ENCODE measurements at regions not wholly inside any gene's neighbourhood (a gene's known extent, or its start where the extent isn't known, plus 50 kb on each side); places are given as distances from the start of the nearest gene placed in this dataset.

DNA sequence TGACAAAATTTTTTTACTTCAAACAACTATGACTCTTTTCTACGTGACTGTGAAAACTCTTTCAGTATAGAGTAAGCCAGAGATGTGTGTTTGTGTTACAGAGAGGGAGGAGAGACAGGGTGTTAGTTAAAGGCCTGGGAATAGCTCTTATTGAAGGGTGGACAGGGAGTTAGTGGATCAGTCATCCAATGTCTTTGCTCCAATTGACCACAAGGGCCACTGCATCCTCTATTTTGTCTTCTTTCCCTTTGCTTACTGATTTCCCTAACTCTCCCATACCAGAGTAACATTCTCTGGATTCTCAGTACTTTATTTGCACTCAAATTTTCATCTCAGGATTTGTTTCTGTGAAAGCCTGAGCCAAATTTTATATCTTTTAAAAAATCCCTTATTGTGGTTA, 920.3 kb downstream of the CDH18 start:
- H3K9me3 ChIP-seq (ENCODE audit: control insufficient read depth in 4 of 4, insufficient read depth in 3 of 4, low read length in 3 of 4), result no peaks in the 10 kb centered on the region
- no peak overlapping the region for H3K4me3 ChIP-seq
- 74 to 75% methylated on average over 1 of the region's 1 CpG for WGBS, 2 donors
- no peak for DNase-seq
- no peaks in the 10 kb centered on the region for H3K27me3 ChIP-seq (ENCODE audit: control insufficient read depth in 3 of 3, insufficient read depth in 3 of 3, low read length in 2 of 3)
- ATAC-seq (ENCODE audit: insufficient read depth, low FRiP score), result no peak
- no peak overlapping the region for H3K9ac ChIP-seq (ENCODE audit: insufficient read depth in 1 of 2, low read length in 2 of 2)
- H3K36me3 ChIP-seq (ENCODE audit: control insufficient read depth in 4 of 4, insufficient read depth in 4 of 4, low read length in 4 of 4), result no peaks in the 10 kb centered on the region
- TF ChIP-seq, protein P1, sequence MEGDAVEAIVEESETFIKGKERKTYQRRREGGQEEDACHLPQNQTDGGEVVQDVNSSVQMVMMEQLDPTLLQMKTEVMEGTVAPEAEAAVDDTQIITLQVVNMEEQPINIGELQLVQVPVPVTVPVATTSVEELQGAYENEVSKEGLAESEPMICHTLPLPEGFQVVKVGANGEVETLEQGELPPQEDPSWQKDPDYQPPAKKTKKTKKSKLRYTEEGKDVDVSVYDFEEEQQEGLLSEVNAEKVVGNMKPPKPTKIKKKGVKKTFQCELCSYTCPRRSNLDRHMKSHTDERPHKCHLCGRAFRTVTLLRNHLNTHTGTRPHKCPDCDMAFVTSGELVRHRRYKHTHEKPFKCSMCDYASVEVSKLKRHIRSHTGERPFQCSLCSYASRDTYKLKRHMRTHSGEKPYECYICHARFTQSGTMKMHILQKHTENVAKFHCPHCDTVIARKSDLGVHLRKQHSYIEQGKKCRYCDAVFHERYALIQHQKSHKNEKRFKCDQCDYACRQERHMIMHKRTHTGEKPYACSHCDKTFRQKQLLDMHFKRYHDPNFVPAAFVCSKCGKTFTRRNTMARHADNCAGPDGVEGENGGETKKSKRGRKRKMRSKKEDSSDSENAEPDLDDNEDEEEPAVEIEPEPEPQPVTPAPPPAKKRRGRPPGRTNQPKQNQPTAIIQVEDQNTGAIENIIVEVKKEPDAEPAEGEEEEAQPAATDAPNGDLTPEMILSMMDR (IDR thresholded peaks at IDR 0.05; ENCODE audit: control extremely low read depth, extremely low read depth), result no peak
- no peaks in the 10 kb centered on the region for H3K4me1 ChIP-seq (ENCODE audit: control insufficient read depth in 5 of 5, insufficient read depth in 5 of 5, low read length in 5 of 5)
- H3K27ac ChIP-seq (ENCODE audit: low read depth in 1 of 2, low read length in 1 of 2), result no peak overlapping the region

DNA sequence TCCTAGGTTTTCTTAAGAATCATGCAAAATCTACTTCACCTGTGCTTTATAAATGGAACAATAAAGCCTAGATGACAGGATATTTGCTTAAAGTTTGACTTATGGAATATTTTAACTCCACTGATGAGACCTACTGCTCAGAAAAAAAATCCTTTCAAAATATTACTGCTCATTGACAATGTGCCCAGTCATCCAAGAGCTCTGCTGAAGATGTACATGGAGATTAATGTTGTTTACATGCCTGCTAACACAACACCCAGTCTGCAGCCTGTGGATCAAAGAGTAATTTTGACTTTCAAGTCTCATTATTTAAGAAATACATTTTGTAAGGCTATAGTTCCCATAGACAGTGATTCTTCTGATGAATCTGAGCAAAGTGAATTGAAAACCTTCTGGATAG, 889.6 kb downstream of the CDH18 start:
- no peak overlapping the region for H3K27ac ChIP-seq (ENCODE audit: low read depth in 1 of 2, low read length in 1 of 2)
- TF ChIP-seq, protein P1 (IDR thresholded peaks at IDR 0.05; ENCODE audit: control extremely low read depth, extremely low read depth), result no peak
- no peak overlapping the region for H3K4me3 ChIP-seq
- H3K9me3 ChIP-seq (ENCODE audit: control insufficient read depth in 4 of 4, insufficient read depth in 3 of 4, low read length in 3 of 4), result no peaks in the 10 kb centered on the region
- no peak for ATAC-seq (ENCODE audit: insufficient read depth, low FRiP score)
- no peaks in the 10 kb centered on the region for H3K36me3 ChIP-seq (ENCODE audit: control insufficient read depth in 4 of 4, insufficient read depth in 4 of 4, low read length in 4 of 4)
- no peaks in the 10 kb centered on the region for H3K27me3 ChIP-seq (ENCODE audit: control insufficient read depth in 3 of 3, insufficient read depth in 3 of 3, low read length in 2 of 3)
- DNase-seq, result no peak
- no peaks in the 10 kb centered on the region for H3K4me1 ChIP-seq (ENCODE audit: control insufficient read depth in 5 of 5, insufficient read depth in 5 of 5, low read length in 5 of 5)
- no peak overlapping the region for H3K9ac ChIP-seq (ENCODE audit: insufficient read depth in 1 of 2, low read length in 2 of 2)

DNA sequence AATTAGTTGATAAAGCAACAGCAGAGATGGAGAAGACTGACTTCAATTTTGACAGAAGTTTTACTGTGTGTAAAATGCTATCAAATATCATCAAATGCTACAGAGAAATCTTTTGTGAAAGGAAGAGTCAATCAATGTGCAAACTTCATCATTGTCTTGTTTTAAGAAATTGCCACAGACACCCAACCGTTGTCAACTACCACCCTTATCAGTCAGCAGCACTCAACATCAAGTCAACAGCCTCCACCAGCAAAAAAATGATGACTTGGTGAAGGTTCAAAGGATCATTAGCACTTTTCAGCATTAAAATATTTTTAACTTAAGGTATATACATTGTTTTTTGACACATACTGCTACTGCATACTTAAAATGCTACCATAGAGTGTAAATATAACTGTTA, 888.8 kb downstream of the CDH18 start:
- no peaks in the 10 kb centered on the region for H3K27me3 ChIP-seq (ENCODE audit: control insufficient read depth in 3 of 3, insufficient read depth in 3 of 3, low read length in 2 of 3)
- H3K9me3 ChIP-seq (ENCODE audit: control insufficient read depth in 4 of 4, insufficient read depth in 3 of 4, low read length in 3 of 4), result no peaks in the 10 kb centered on the region
- no peak overlapping the region for H3K9ac ChIP-seq (ENCODE audit: insufficient read depth in 1 of 2, low read length in 2 of 2)
- DNase-seq (no peak), ATAC-seq (ENCODE audit: insufficient read depth, low FRiP score) (no peak)
- TF ChIP-seq, protein P1 (IDR thresholded peaks at IDR 0.05; ENCODE audit: control extremely low read depth, extremely low read depth), result no peak
- H3K27ac ChIP-seq (ENCODE audit: low read depth in 1 of 2, low read length in 1 of 2), result no peak overlapping the region
- H3K4me1 ChIP-seq (ENCODE audit: control insufficient read depth in 5 of 5, insufficient read depth in 5 of 5, low read length in 5 of 5), result no peaks in the 10 kb centered on the region
- no peak overlapping the region for H3K4me3 ChIP-seq
- H3K36me3 ChIP-seq (ENCODE audit: control insufficient read depth in 4 of 4, insufficient read depth in 4 of 4, low read length in 4 of 4), result no peaks in the 10 kb centered on the region
- WGBS, 2 donors, result 51 to 70% methylated on average over 1 of the region's 1 CpG

DNA sequence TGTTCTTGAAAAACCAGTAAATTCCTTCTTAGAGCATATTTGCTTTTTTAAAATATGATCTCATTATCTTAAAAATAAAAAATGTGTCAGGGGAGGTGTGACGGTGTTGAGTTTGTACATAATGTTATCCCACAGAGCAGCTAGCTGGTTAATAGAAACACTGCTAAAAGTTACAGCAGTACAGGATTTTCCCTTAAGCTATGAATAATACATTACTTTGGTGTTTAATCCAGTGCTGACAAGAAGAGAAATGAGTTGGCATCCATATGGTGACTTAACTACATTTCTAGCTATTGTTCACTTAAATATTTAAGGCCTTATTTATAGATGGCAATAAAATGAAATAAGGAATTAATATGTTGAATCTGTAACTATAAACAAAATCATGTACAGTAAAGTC, 883.1 kb downstream of the CDH18 start:
- 77 to 88% methylated on average over 1 of the region's 1 CpG for whole genome bisulfite sequencing, 2 donors
- no peak for ATAC-seq (ENCODE audit: insufficient read depth, low FRiP score)
- Histone ChIP-seq H3K4me3 (no peak overlapping the region), H3K36me3 (ENCODE audit: control insufficient read depth in 4 of 4, insufficient read depth in 4 of 4, low read length in 4 of 4) (no peaks in the 10 kb centered on the region), H3K9me3 (ENCODE audit: control insufficient read depth in 4 of 4, insufficient read depth in 3 of 4, low read length in 3 of 4) (no peaks in the 10 kb centered on the region), H3K27ac (ENCODE audit: low read depth in 1 of 2, low read length in 1 of 2) (no peak overlapping the region), H3K9ac (ENCODE audit: insufficient read depth in 1 of 2, low read length in 2 of 2) (no peak overlapping the region), H3K27me3 (ENCODE audit: control insufficient read depth in 3 of 3, insufficient read depth in 3 of 3, low read length in 2 of 3) (no peaks in the 10 kb centered on the region), H3K4me1 (ENCODE audit: control insufficient read depth in 5 of 5, insufficient read depth in 5 of 5, low read length in 5 of 5) (no peaks in the 10 kb centered on the region)
- TF ChIP-seq, protein P1 (IDR thresholded peaks at IDR 0.05; ENCODE audit: control extremely low read depth, extremely low read depth), result no peak
- no peak for DNase-seq
